Stimulated activated CD8-positive, alpha-beta memory T cell treated with anti-CD3 and anti-CD28 coated beads, Interleukin-12 subunit alpha, Interleukin-12 subunit beta, amount 100 ng/mL, for 4 hours (primary cell): ENCODE measurements at regions not wholly inside any gene's neighbourhood (a gene's known extent, or its start where the extent isn't known, plus 50 kb on each side); places are given as distances from the start of the nearest gene placed in this dataset.

Source experiments
- DNase-seq: peaks from one replicate; pipeline ENCODE4 v3.0.0-alpha.2; 2020; ENCODE audit warnings: low read depth

GRCh38 chr10:128971374-128972035 is 495.5 kb upstream of the MGMT start:
- no peak for DNase-seq

GRCh38 chr10:128972036-128972405 is 495.0 kb upstream of the MGMT start:
- DNase-seq: no peak

GRCh38 chr10:128973221-128973620 is 493.8 kb upstream of the MGMT start:
- no peak for DNase-seq

DNA sequence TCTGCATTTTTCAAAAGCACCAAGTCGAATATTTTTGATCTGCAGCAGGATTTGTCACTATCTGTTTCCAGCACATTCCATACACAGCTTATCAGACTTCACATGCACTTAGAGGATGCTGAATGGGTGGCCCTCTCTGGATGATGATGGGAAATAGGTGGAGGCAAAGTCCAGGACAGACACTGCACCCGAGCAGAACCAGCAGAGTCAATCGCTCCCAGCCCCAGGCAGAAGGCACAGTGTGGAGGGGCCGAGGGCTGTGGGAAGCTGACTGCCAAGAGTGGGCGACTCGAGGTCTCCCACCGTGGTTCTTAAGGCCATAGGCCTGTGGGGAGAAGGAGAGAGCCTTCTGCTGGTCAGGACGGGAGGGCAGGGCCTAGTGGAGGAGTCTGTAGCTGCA is 490.2 kb upstream of the MGMT start:
- DNase-seq: no peak

GRCh38 chr10:128978211-128978610 is 488.8 kb upstream of the MGMT start:
- DNase-seq: no peak

- no peak for DNase-seq
These were observed 487.6 kb upstream of the MGMT start for GRCh38 chr10:128979405-128979804.

- no peak for DNase-seq
These were observed 485.8 kb upstream of the MGMT start for GRCh38 chr10:128981251-128981650.

- DNase-seq: no peak
These were observed 485.0 kb upstream of the MGMT start for GRCh38 chr10:128981881-128982615.

DNA sequence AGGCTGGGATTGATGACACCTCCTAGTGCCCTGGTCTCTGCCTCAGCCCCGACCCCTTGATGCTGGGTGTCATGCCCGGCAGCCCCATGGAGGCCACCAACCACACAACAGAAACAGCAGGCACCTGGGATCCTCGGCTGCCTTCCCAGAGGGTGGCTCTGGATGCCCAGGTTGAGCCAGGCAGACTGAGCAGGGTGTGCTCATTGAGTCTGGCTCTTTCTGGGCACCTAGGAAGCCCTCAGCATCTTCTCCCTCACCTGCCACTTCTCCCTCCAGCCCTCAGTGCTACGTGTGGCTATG is 484.5 kb upstream of the MGMT start:
- no peak for DNase-seq

DNA sequence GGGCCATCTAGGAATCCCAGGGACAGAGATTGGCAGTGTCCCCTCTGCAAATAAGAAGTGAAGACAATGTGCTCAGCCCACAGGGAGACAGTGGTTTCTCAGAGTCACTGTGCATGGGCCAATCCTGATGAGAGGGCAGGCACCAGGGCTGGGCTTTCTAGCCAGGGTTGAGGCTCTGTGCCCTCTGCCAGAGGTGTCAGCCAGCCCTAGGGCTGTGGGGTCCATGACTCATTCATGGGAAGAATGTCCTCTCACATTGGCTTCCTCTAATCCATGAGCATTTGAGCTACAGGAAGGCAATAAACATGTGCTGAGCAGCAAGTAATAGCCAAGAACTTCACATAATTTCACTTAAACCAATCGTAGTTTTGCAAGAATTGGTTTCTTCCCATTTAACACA is 482.0 kb upstream of the MGMT start:
- DNase-seq: no peak

GRCh38 chr10:128990986-128991385 is 476.1 kb upstream of the MGMT start:
- no peak for DNase-seq

- DNase-seq: no peak
These were observed 474.3 kb upstream of the MGMT start for GRCh38 chr10:128992770-128993169.

DNA sequence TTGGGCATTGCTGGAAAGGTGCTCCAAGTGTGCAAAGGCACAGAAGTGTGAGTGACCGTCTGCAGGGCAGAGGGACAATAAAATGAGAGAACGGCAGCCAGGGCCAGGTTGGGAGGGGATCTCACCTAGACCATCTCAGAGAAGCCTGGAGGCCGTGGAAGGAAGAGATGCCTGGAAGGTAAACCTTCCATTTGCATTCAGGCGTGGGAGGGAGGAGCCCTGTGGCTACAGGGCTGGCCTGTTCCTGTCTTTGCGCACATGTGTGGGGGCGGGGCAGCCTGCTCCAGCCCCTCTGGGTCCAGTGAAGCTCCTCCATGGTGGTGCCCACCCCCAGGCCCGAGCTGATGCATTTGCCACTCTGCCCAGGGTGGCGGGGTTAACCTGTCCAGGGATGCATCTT is 473.6 kb upstream of the MGMT start:
- DNase-seq: no peak

DNA sequence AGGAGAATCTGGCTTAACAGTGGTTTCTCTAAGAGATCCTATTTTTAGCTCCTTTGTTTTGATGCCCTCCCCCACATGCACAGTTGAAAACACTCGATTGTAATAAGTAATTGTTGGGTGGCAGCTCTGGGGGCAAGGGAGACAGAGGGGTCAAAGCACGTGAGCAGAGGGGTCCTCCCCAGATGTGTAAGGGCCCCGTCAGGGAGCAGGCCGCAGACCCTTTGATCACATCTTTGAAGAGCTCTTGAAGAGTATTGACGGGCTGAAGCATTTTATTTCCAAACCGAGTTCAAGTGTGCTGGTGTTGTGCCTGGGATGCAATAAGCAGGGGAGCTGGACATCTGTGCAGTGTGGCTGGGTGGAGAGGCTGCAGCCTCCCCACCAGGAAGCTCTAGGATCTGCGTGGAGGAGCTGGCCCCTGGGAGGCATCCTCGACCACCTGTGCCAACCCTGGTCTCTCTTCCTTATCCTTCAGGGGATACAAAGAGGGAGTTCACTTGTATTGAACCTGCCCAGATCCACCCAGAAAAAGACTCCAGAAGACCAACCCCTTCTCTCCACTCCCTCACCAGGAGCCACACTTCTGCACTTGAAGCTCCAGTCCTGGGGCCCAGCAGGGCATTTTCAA is 473.0 kb upstream of the MGMT start:
- DNase-seq: no peak

- DNase-seq: no peak
These were observed 472.4 kb upstream of the MGMT start for GRCh38 chr10:128994598-128995143.

- DNase-seq: no peak
These were observed 471.4 kb upstream of the MGMT start for GRCh38 chr10:128995676-128996075.

- DNase-seq: no peak
These were observed 470.9 kb upstream of the MGMT start for GRCh38 chr10:128996092-128996491.

DNA sequence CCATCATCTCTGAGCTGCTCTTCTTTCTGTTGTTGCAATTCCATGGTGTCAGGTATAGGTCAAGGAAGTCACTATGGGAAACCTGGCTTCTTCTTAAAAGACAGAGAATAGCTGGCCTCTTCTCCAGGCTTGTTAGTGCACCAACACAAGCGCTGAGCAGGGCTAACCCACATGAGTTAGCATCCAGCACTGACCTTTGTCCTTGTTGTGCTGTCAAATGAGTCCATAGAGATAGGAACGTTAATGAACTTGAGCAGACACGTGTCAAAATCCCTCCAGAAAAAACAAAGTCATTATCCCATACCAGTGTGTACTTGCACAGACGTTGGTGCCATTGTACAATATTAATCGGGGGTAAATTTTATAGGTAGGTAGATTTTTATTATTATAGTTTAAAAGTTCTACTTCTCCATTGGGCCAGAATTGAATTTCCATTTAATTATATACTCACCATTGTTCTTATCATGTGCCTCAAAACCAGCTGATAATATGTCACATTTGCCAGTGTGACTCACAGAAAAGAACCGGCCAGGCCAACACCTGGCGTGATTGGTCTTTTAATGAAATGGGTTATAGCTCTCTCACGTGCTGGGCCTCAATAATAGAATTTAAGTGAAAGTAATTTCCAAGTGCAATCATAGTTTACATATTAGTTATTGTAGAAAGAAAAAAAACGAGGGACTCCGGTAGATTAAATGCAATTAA is 468.8 kb upstream of the MGMT start:
- no peak for DNase-seq

- no peak for DNase-seq
These were observed 462.6 kb upstream of the MGMT start for GRCh38 chr10:129004398-129004797.

DNA sequence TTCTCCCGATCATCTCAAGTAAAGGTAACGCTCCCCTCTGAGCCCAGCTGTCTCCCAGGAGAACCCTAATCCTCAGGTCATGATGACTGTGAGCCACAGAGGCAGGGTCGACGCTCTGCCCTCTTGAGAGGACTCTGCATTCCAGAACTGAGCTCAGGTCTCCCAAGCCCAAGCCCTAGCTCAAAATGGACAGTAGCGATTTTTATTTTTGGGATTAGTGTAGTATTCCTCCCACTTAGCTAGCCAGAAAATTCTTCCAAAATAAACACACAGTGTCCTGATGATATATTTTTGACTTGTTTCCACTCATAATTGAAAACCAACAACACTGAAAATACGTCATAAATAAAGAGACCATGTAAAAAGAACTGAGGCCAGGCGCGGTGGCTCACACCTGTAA is 462.0 kb upstream of the MGMT start:
- no peak for DNase-seq

DNA sequence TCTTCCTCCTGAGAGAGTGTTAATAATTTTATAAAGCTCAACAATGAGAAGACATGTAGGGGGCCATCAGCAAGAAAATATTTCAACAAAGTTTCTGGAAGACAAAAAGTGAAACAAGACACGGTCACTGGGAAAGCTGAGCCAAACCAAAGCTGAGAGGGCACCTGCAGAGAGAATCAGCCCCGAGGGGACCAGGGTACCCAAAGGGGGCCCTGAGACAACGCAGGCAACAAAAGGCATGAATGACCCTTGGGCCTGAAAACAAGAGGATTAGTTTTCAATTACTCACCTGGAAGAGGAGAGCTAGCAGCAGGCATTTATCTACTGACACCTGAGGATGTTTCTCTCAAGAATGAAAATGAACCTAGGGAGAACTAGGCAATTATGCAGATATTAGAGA is 461.2 kb upstream of the MGMT start:
- DNase-seq: no peak

- no peak for DNase-seq
These were observed 448.5 kb upstream of the MGMT start for GRCh38 chr10:129018511-129018910.
